K562 (cell line): ENCODE measurements at regions not wholly inside any gene's neighbourhood (a gene's known extent, or its start where the extent isn't known, plus 50 kb on each side); places are given as distances from the start of the nearest gene placed in this dataset.

Experiments used
- ATF2 ChIP-seq: sonication (generic); formaldehyde crosslinking; IDR thresholded peaks from 2 replicates; pipeline ENCODE4 v1.8.1; 2022; ENCODE audit warnings: missing genetic modification reagents
- CBFA2T2 ChIP-seq: fragments of 450-650 bp; conservative IDR thresholded peaks from 2 replicates; pipeline ENCODE4 v1.6.1; 2017; ENCODE audit warnings: mild to moderate bottlenecking
- CSDE1 ChIP-seq, 2 experiments: fragments of 450-650 bp; IDR thresholded peaks; 2 replicates each; pipeline ENCODE4 v1.6.1; 2016; ENCODE audit warnings: mild to moderate bottlenecking in 1 of 2
- HNRNPL ChIP-seq: fragments of 200-400 bp; formaldehyde crosslinking; IDR thresholded peaks from 2 replicates; pipeline ENCODE4 v1.6.1; 2017; ENCODE audit warnings: low read depth, mild to moderate bottlenecking, low read length
- KHSRP ChIP-seq: fragments of 450-650 bp; IDR thresholded peaks from 2 replicates; pipeline ENCODE4 v1.6.1; 2017
- TSC22D4 ChIP-seq: fragments of 450-650 bp; IDR thresholded peaks from 2 replicates; pipeline ENCODE4 v1.6.1; 2016; ENCODE audit warnings: missing genetic modification characterization, missing biosample characterization, control low read depth
- XRCC4 ChIP-seq: IDR thresholded peaks from one replicate; pipeline ENCODE4 v1.6.1; 2011; ENCODE audit not compliant: insufficient read depth, insufficient read length; ENCODE audit errors: extremely low read depth
- ZEB2 ChIP-seq: fragments of 450-650 bp; IDR thresholded peaks from 2 replicates; pipeline ENCODE4 v1.6.1; 2016
- ZFP91 ChIP-seq: sonication (generic); formaldehyde crosslinking; IDR thresholded peaks from 2 replicates; pipeline ENCODE4 v1.8.0; 2022; ENCODE audit warnings: mild to moderate bottlenecking, missing genetic modification reagents
- ZNF79 ChIP-seq: fragments of 250-450 bp; sonication (Bioruptor Pico); IDR thresholded peaks from 2 replicates; pipeline ENCODE4 v1.4.0; 2020; ENCODE audit warnings: low read depth, mild to moderate bottlenecking, moderate library complexity
- TF ChIP-seq, protein P1 (sequence below): fragments of 250-450 bp; sonication (Bioruptor Pico); IDR thresholded peaks from 2 replicates; pipeline ENCODE4 v1.4.0; 2020
- TF ChIP-seq, protein P2 (sequence below): sonication (generic); formaldehyde crosslinking; IDR thresholded peaks from 2 replicates; pipeline ENCODE4 v1.8.0; 2023; ENCODE audit warnings: missing genetic modification reagents, mild to moderate bottlenecking, borderline replicate concordance

GRCh38 chr3:194003114-194004057, 132.6 kb upstream of the HES1 start (continued):
- TF ChIP-seq, protein P1, sequence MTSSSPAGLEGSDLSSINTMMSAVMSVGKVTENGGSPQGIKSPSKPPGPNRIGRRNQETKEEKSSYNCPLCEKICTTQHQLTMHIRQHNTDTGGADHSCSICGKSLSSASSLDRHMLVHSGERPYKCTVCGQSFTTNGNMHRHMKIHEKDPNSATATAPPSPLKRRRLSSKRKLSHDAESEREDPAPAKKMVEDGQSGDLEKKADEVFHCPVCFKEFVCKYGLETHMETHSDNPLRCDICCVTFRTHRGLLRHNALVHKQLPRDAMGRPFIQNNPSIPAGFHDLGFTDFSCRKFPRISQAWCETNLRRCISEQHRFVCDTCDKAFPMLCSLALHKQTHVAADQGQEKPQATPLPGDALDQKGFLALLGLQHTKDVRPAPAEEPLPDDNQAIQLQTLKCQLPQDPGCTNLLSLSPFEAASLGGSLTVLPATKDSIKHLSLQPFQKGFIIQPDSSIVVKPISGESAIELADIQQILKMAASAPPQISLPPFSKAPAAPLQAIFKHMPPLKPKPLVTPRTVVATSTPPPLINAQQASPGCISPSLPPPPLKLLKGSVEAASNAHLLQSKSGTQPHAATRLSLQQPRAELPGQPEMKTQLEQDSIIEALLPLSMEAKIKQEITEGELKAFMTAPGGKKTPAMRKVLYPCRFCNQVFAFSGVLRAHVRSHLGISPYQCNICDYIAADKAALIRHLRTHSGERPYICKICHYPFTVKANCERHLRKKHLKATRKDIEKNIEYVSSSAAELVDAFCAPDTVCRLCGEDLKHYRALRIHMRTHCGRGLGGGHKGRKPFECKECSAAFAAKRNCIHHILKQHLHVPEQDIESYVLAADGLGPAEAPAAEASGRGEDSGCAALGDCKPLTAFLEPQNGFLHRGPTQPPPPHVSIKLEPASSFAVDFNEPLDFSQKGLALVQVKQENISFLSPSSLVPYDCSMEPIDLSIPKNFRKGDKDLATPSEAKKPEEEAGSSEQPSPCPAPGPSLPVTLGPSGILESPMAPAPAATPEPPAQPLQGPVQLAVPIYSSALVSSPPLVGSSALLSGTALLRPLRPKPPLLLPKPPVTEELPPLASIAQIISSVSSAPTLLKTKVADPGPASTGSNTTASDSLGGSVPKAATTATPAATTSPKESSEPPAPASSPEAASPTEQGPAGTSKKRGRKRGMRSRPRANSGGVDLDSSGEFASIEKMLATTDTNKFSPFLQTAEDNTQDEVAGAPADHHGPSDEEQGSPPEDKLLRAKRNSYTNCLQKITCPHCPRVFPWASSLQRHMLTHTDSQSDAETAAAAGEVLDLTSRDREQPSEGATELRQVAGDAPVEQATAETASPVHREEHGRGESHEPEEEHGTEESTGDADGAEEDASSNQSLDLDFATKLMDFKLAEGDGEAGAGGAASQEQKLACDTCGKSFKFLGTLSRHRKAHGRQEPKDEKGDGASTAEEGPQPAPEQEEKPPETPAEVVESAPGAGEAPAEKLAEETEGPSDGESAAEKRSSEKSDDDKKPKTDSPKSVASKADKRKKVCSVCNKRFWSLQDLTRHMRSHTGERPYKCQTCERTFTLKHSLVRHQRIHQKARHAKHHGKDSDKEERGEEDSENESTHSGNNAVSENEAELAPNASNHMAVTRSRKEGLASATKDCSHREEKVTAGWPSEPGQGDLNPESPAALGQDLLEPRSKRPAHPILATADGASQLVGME (CRISPR knock-in tag): no peak
- TF ChIP-seq ZEB2 (no peak), ZNF79 (CRISPR knock-in tag) (no peak), TSC22D4 (tag) (no peak), XRCC4 (no peak), CSDE1 (IDR thresholded peaks at IDR 0.05) (no peak), HNRNPL (no peak), ATF2 (CRISPR knock-in tag) (no peak), KHSRP (no peak), ZFP91 (CRISPR knock-in tag) (no peak), CBFA2T2 (peak; percentile 84)
- TF ChIP-seq, protein P2, sequence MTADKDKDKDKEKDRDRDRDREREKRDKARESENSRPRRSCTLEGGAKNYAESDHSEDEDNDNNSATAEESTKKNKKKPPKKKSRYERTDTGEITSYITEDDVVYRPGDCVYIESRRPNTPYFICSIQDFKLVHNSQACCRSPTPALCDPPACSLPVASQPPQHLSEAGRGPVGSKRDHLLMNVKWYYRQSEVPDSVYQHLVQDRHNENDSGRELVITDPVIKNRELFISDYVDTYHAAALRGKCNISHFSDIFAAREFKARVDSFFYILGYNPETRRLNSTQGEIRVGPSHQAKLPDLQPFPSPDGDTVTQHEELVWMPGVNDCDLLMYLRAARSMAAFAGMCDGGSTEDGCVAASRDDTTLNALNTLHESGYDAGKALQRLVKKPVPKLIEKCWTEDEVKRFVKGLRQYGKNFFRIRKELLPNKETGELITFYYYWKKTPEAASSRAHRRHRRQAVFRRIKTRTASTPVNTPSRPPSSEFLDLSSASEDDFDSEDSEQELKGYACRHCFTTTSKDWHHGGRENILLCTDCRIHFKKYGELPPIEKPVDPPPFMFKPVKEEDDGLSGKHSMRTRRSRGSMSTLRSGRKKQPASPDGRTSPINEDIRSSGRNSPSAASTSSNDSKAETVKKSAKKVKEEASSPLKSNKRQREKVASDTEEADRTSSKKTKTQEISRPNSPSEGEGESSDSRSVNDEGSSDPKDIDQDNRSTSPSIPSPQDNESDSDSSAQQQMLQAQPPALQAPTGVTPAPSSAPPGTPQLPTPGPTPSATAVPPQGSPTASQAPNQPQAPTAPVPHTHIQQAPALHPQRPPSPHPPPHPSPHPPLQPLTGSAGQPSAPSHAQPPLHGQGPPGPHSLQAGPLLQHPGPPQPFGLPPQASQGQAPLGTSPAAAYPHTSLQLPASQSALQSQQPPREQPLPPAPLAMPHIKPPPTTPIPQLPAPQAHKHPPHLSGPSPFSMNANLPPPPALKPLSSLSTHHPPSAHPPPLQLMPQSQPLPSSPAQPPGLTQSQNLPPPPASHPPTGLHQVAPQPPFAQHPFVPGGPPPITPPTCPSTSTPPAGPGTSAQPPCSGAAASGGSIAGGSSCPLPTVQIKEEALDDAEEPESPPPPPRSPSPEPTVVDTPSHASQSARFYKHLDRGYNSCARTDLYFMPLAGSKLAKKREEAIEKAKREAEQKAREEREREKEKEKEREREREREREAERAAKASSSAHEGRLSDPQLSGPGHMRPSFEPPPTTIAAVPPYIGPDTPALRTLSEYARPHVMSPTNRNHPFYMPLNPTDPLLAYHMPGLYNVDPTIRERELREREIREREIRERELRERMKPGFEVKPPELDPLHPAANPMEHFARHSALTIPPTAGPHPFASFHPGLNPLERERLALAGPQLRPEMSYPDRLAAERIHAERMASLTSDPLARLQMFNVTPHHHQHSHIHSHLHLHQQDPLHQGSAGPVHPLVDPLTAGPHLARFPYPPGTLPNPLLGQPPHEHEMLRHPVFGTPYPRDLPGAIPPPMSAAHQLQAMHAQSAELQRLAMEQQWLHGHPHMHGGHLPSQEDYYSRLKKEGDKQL (CRISPR knock-in tag): no peak
